ENCODE measurements at regions not wholly inside any gene's neighbourhood (a gene's known extent, or its start where the extent isn't known, plus 50 kb on each side); places are given as distances from the start of the nearest gene placed in this dataset.

DNA sequence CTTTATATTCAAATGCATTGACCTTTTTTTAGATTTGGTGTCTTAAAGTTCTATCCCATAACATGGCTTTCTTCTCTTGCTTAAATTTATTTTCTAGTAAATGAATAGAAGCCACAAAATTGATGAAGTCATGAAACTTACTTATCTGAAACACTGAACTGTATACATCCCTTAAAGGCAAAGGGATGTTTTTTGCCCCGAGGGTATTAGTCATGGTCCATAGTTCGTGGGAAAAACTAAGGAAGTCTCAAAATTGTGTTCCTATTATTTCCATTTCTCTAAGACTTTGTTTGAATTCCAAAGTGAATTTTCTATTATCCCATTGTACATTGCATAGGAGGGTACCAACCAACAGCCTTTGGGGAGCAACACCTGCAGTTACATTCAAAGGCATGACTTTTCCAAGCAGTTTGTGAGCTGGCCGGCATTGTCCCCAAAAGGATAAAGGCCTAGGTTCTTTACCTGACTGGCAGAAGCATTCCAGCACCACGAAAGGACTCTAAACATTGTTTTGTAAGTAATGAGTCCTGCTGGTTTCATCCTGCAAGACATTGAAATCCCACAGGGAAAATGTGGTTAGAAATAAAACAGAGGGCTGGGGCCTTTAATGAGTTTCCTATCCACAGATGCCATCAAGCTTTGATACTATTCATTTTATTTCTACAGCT, 473.5 kb downstream of the PRKD1 start:
- no peak for DNase-seq (ENCODE audit: low read depth in 2 of 2)

DNA sequence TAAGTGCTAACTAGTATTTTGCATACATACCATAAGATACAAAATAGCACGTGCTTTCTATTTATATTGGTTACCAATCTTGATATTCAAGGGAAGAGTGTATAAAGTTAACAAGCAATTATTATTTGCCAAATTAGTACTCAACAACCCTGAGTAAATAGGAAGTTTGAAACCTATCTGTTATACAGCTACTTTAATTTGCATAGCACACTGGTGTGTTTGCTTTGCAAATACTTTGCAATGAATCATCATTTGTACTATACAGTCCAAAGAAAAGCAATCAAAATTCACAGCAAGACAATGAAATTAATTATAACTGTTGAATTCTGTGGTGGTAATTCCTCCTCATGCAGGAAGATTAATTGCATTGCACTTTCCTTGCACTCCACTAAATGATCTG, 469.1 kb downstream of the PRKD1 start:
- DNase-seq (ENCODE audit: low read depth in 2 of 2): peak in 1 of 2 donors; percentile 8

DNA sequence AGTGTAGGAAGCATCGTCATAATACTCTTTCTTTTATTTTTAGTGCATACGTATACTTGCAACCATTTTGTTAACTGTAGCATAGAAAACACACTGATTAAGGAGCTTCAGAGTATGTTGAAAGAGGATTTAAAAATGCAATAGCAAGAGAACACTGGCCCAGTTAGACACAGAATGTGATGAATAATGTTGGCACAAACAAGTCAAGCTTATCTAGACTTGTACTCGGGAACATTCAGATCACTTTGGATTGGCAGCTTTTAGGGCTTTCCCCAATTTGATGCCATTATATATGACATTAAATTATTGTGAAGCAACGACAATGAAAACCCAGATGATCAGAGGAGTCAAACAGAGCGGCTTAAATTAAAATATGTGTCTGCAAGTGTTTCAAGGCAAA, 468.1 kb downstream of the PRKD1 start:
- DNase-seq (ENCODE audit: low read depth in 2 of 2): no peak

DNA sequence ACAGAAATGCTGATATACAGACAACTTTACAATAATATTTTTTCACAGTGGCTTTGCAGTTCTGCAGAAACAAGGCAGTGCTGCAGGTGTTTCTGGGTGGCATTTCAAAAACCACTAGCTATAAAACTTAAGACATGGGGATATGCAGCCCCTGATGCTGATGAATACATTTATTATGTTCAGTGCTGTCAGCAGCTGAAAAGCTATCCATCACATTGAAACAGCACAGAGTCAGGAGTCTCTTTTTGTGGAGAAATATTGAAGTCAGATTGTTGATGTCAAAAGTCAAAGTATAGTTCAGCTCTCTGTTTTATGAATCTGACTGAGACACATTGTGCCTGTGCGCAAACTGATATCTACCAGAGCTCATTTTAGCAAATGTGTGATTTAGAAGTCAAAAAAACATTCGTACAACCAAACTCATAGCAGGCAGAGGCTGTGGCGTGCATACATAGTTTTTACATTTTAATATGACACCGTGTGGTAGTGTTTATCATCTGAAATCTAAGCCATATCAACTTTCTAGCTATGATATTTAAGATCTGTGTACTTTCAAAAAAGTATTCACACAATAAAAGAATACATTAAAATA, 467.6 kb downstream of the PRKD1 start:
- DNase-seq (ENCODE audit: low read depth in 2 of 2): no peak

DNA sequence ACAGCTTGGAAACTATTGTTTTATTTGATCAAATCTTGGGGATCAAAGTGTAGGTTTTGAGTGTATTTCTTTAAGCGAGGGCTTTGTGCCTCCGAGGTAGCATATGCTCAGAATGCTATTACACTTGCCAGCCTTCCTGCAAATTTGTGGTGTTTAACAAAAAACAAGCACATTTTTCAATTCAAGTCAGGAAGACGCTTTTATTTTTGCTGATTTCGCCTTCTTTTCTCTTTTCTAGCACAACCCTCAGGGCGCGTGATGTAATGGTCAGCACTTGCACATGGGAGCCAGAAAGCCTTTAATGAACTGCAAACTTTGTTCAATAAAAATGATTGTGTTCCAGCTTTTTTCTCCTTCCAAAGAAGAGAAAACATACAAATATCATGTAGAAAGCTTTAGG, 466.5 kb downstream of the PRKD1 start:
- DNase-seq (ENCODE audit: low read depth in 2 of 2): no peak

DNA sequence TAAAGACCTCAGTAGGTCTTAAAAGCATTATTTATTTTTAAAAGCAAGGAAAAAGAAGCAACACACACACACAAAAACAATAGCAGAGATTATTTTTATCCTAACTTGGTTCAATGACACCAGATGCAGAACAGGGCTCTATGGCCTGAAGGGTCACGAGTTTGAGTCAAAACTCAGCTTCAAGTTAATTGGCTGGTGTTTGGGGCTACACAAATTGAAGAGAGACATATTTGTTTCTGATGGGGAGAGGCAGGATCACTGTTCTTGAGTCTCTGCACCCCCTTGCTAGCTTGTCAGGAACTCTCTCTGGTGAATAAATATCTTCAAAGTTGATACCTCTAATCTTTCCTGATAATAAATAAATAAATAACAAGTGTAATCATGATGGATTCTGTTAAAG, 466.1 kb downstream of the PRKD1 start:
- DNase-seq (ENCODE audit: low read depth in 2 of 2): no peak

DNA sequence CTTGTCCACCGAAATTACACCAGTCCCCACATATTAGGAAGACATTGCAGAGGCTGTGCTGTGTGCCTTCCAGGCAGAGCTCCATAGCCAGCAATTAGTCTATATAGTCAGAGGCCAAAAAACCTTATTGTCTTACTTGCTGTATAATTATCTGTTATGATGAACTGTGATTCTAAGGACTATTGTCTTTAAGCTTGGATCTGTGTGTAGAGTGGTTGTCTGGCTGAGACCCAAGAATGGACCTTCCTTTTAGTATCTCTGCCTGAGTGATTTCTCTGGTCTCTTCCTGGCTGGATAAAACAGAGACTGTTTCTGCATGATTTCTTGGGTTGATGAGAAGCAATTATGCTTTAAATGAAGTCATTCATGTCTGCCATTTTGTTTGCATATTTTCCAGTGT, 465.3 kb downstream of the PRKD1 start:
- DNase-seq (ENCODE audit: low read depth in 2 of 2): peak; percentile 13 to 20

GRCh38 chr14:29462772-29463171, 464.9 kb downstream of the PRKD1 start:
- DNase-seq (ENCODE audit: low read depth in 2 of 2): peak in 1 of 2 donors; percentile 17

DNA sequence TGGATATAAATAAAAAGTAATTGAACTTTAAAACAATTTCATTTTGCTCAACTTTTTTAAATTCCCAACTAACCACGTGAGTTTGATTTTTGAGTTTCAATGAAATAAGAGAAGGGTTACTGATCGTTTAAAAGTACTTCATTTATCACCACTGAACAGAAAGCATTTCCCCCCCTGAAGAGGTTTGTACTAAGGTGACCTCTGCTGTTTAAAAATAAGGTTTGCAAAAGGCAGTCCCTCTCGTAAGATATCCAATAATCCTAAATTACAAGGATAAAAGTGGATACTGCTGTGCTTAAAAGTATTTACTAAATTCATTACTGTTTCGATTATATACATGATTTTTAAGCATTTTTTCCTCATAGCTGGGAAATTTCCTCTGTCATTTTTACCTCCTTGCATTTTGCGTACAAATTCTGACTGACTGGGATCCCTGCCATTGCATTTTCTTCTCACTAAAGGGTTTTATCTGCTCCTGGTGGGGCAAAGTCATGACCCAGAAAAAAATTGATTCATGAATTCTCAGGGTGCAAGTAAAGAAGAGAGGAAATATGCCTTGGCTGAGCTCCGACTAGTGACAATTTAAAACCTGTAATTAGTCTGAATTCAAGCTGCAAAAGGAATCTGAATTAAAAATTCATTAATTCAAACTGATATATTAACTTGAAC, 463.8 kb downstream of the PRKD1 start:
- peak; percentile 31 to 57 for DNase-seq (ENCODE audit: low read depth in 2 of 2)

- DNase-seq (ENCODE audit: low read depth in 2 of 2): peak; percentile 80 to 81
Measured at GRCh38 chr14:29465095-29465494, 462.6 kb downstream of the PRKD1 start.

DNA sequence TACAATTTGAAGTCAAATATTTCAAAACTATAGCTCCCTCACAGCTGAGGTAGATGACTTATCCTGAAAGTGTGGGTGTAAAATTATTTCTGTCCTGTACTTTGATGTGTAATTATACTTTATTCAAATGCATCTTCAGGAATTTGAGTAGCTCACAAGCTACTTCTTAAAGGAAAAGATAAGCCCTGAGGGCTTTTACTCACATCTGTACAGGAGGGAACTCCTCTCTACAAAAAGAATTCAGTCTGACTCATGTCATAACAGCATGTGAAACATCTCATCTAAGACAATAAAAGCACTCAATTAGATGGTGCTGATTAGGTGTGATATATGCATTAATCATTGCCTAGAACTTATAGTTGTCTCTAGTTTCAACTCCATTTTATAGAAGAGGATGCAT, 452.0 kb downstream of the PRKD1 start:
- DNase-seq (ENCODE audit: low read depth in 2 of 2): no peak

GRCh38 chr14:29486132-29486531, 441.5 kb downstream of the PRKD1 start:
- no peak for DNase-seq (ENCODE audit: low read depth in 2 of 2)

GRCh38 chr14:29489911-29490425, 437.7 kb downstream of the PRKD1 start:
- DNase-seq (ENCODE audit: low read depth in 2 of 2): no peak

GRCh38 chr14:29493849-29494248, 433.8 kb downstream of the PRKD1 start:
- no peak for DNase-seq (ENCODE audit: low read depth in 2 of 2)

- DNase-seq (ENCODE audit: low read depth in 2 of 2): no peak
Measured at GRCh38 chr14:29494312-29494711, 433.3 kb downstream of the PRKD1 start.

- DNase-seq (ENCODE audit: low read depth in 2 of 2): no peak
Measured at GRCh38 chr14:29503903-29504302, 423.7 kb downstream of the PRKD1 start.

DNA sequence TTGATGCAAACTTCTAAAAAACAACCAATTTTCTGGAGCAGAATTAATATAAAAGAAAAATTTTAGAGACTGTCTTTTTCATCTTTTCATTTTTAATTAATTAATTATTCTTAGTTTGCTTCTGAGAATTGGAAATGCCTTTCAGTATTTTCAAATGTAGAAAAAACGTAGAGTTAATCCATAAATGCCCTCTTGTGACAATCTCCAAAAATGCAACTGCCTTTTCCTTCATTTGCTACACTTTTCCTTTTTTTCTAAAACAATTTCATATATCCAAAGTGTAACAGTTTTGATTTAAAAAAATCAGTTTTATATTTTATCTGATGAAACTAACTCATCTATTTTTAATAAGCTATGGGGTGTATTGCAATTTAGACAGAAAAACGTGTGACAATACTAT, 409.3 kb downstream of the PRKD1 start:
- DNase-seq (ENCODE audit: low read depth in 2 of 2): peak; percentile 37 to 44

- DNase-seq (ENCODE audit: low read depth in 2 of 2): peak; percentile 20 to 33
Measured at GRCh38 chr14:29521526-29522137, 406.0 kb downstream of the PRKD1 start.
